Stomach smooth muscle (tissue), 2 donors: ENCODE measurements at regions not wholly inside any gene's neighbourhood (a gene's known extent, or its start where the extent isn't known, plus 50 kb on each side); places are given as distances from the start of the nearest gene placed in this dataset.

Experiments used
- H3K27ac ChIP-seq: one replicate; pipeline ENCODE4 v1.7.0; 2013; ENCODE audit warnings: mild to moderate bottlenecking, low read length, inconsistent platforms
- H3K27me3 ChIP-seq, 2 donors: one replicate each; pipeline ENCODE4 v1.7.0; 2013; ENCODE audit warnings: low read length in 2 of 2; ENCODE audit not compliant: insufficient read depth in 2 of 2, control insufficient read depth in 1 of 2
- H3K36me3 ChIP-seq, 2 donors: one replicate each; pipeline ENCODE4 v1.7.0; 2013; ENCODE audit warnings: low read length in 2 of 2; ENCODE audit not compliant: control insufficient read depth in 2 of 2, insufficient read depth in 2 of 2
- H3K4me1 ChIP-seq: one replicate; pipeline ENCODE4 v1.7.0; 2013; ENCODE audit warnings: low read length; ENCODE audit not compliant: control insufficient read depth, insufficient read depth
- H3K4me3 ChIP-seq, 2 donors: one replicate each; pipeline ENCODE4 v1.7.0; 2013; ENCODE audit warnings: low read length in 2 of 2
- H3K9ac ChIP-seq, 2 donors: one replicate each; pipeline ENCODE4 v1.7.0; 2013; ENCODE audit warnings: low read length in 2 of 2, mild to moderate bottlenecking in 1 of 2
- H3K9me3 ChIP-seq, 2 donors: one replicate each; pipeline ENCODE4 v1.7.0; 2013; ENCODE audit warnings: low read length in 2 of 2; ENCODE audit not compliant: control insufficient read depth in 2 of 2
- donor health status: healthy.
- donor health status: Pancreatic carcinoma.

GRCh38 chr1:96922181-96922580 lies 200.6 kb downstream of the PTBP2 start:
- no peaks in the 10 kb centered on the region for H3K27me3 ChIP-seq
- H3K9ac ChIP-seq, result no peak overlapping the region
- H3K4me3 ChIP-seq, result no peak overlapping the region
- no peaks in the 10 kb centered on the region for H3K36me3 ChIP-seq
- no peak overlapping the region for H3K27ac ChIP-seq
- H3K4me1 ChIP-seq, result no peaks in the 10 kb centered on the region
- H3K9me3 ChIP-seq, result peaks cover 0 to 5% of the 10 kb centered on the region in 2 donors

GRCh38 chr1:96923753-96924152 lies 202.2 kb downstream of the PTBP2 start:
- Histone ChIP-seq H3K4me3 (no peak overlapping the region), H3K4me1 (no peaks in the 10 kb centered on the region), H3K27me3 (no peaks in the 10 kb centered on the region), H3K9ac (no peak overlapping the region), H3K36me3 (no peaks in the 10 kb centered on the region), H3K27ac (no peak overlapping the region), H3K9me3 (peaks cover 0 to 5% of the 10 kb centered on the region in 2 donors)

GRCh38 chr1:96926176-96926575 lies 204.6 kb downstream of the PTBP2 start:
- H3K4me1 ChIP-seq, result no peaks in the 10 kb centered on the region
- H3K4me3 ChIP-seq, result no peak overlapping the region
- no peak overlapping the region for H3K9ac ChIP-seq
- H3K27me3 ChIP-seq, result no peaks in the 10 kb centered on the region
- H3K36me3 ChIP-seq, result no peaks in the 10 kb centered on the region
- no peak overlapping the region for H3K27ac ChIP-seq
- H3K9me3 ChIP-seq, result peaks cover 0 to 5% of the 10 kb centered on the region in 2 donors

DNA sequence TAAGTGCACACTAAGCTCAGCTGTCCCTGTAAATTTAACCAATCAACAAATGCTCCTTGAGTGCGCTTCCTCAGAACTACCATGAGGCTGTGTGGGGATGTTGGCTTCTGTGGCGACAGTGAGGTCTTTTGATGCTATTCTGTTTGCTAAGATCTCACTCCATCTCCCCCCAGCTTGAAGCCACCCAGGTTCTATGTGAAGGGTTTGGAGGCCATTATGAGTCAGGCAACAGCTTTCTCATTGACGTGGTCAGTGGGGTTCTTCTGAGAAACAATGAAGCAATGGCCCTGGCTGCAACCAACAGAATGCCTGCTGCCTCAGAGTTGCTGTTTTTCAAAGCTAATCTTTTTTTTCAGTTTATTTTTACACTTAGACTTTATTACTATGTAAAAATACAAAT lies 205.5 kb downstream of the PTBP2 start:
- no peak overlapping the region for H3K4me3 ChIP-seq
- H3K9ac ChIP-seq, result no peak overlapping the region
- H3K27ac ChIP-seq, result no peak overlapping the region
- no peaks in the 10 kb centered on the region for H3K36me3 ChIP-seq
- H3K4me1 ChIP-seq, result no peaks in the 10 kb centered on the region
- H3K9me3 ChIP-seq, result peaks cover 0 to 5% of the 10 kb centered on the region in 2 donors
- no peaks in the 10 kb centered on the region for H3K27me3 ChIP-seq

DNA sequence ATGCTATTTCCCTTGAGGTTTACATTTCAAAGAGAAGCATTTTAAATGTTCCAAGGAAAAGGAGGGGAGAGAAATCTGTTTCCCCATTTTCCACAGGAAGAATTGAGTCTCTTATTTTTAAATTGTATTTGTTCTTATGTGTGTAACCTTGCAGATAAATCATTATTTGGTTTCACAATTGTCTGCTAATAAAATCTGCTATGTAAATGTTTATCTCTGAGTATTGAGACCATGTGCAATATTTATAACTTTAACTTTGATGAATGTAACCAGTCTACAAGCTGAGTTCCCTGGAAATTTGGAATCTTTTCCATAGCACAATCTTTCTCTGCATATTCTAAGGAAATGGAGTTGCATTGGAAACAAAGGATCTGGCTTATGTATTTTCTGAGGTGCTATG lies 209.6 kb downstream of the PTBP2 start:
- Histone ChIP-seq H3K9ac (no peak overlapping the region), H3K27me3 (no peaks in the 10 kb centered on the region), H3K4me3 (no peak overlapping the region), H3K27ac (no peak overlapping the region), H3K9me3 (no peaks in the 10 kb centered on the region), H3K36me3 (no peaks in the 10 kb centered on the region), H3K4me1 (no peaks in the 10 kb centered on the region)

- H3K36me3 ChIP-seq, result no peaks in the 10 kb centered on the region
- no peaks in the 10 kb centered on the region for H3K4me1 ChIP-seq
- H3K9ac ChIP-seq, result no peak overlapping the region
- H3K9me3 ChIP-seq, result no peaks in the 10 kb centered on the region
- no peaks in the 10 kb centered on the region for H3K27me3 ChIP-seq
- no peak overlapping the region for H3K4me3 ChIP-seq
- no peak overlapping the region for H3K27ac ChIP-seq
These were observed 212.7 kb downstream of the PTBP2 start for GRCh38 chr1:96934282-96934681.

- no peak overlapping the region for H3K9ac ChIP-seq
- H3K27me3 ChIP-seq, result no peaks in the 10 kb centered on the region
- no peaks in the 10 kb centered on the region for H3K4me1 ChIP-seq
These were observed 223.0 kb downstream of the PTBP2 start for GRCh38 chr1:96944432-96945092.

DNA sequence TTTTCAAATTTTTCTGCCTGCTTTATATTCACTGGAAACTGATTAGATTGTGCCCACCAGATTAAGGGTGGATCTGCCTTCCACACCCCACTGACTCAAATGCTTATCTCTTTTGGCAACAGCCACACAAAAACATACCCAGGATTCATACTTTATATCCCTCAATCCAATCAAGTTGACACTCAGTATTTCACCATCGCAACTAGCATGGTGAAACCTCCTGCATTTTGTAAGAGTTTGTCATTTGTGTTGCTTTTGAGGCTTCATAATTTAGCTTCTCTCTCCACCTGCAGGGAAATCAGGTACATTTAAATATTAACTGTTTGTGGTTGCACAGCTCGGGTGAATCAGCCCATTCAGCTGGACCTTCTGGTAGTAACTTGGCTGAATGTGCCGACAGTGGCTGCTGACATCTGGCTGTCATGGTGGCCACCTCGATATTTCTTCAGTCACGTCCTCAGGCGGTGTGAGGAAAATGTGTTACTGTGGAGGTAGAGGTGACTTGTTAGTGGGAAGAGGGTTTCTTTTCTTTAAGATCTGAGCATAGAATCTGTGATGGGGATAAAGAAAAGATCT lies 224.0 kb downstream of the PTBP2 start:
- no peaks in the 10 kb centered on the region for H3K9me3 ChIP-seq
- no peak overlapping the region for H3K4me3 ChIP-seq
- no peak overlapping the region for H3K9ac ChIP-seq
- H3K36me3 ChIP-seq, result no peaks in the 10 kb centered on the region
- H3K27ac ChIP-seq, result no peak overlapping the region
- no peaks in the 10 kb centered on the region for H3K4me1 ChIP-seq
- H3K27me3 ChIP-seq, result no peaks in the 10 kb centered on the region

More at GRCh38 chr1:96944432-96945092, 223.0 kb downstream of the PTBP2 start:
- no peaks in the 10 kb centered on the region for H3K9me3 ChIP-seq
- H3K4me3 ChIP-seq, result no peak overlapping the region
- no peaks in the 10 kb centered on the region for H3K36me3 ChIP-seq
- H3K27ac ChIP-seq, result no peak overlapping the region

GRCh38 chr1:96955307-96956012 lies 233.9 kb downstream of the PTBP2 start:
- Histone ChIP-seq H3K9ac (no peak overlapping the region), H3K4me1 (no peaks in the 10 kb centered on the region), H3K27me3 (no peaks in the 10 kb centered on the region), H3K27ac (no peak overlapping the region), H3K4me3 (no peak overlapping the region), H3K36me3 (no peaks in the 10 kb centered on the region), H3K9me3 (no peaks in the 10 kb centered on the region)

DNA sequence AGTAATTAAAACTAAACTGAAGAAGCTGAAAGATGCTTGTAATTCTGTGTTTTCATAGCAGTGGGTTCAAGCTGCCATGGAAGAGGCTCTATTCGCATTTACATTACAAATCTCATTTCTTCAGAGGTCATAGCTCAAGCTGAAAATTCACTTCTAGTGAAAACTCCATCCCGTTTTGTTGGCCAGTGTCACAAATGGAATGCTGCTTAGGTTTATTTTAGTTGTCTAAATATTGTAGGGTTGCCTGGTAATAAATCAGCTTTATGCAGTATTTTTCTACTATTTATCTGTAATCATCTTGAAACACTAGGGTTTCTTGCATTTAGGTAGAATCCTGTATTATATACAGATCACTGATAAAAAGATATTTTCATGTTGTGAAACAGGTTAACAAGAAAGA lies 240.6 kb downstream of the PTBP2 start:
- Histone ChIP-seq H3K27me3 (no peaks in the 10 kb centered on the region), H3K4me3 (no peak overlapping the region), H3K4me1 (peaks cover 3% of the 10 kb centered on the region), H3K36me3 (no peaks in the 10 kb centered on the region), H3K9me3 (no peaks in the 10 kb centered on the region), H3K27ac (no peak overlapping the region), H3K9ac (no peak overlapping the region)

- no peaks in the 10 kb centered on the region for H3K27me3 ChIP-seq
- no peaks in the 10 kb centered on the region for H3K36me3 ChIP-seq
- H3K9ac ChIP-seq, result no peak overlapping the region
- H3K4me1 ChIP-seq, result peaks cover 3% of the 10 kb centered on the region
- H3K27ac ChIP-seq, result no peak overlapping the region
- no peak overlapping the region for H3K4me3 ChIP-seq
- H3K9me3 ChIP-seq, result no peaks in the 10 kb centered on the region
These were observed 241.2 kb downstream of the PTBP2 start for GRCh38 chr1:96962751-96963211.
